NCI-H187 (cell line): ENCODE measurements at regions not wholly inside any gene's neighbourhood (a gene's known extent, or its start where the extent isn't known, plus 50 kb on each side); places are given as distances from the start of the nearest gene placed in this dataset.

Experiments used
- DNase-seq, 2 experiments: peaks; one replicate each; lab custom pipeline; 2025; lab: John Stamatoyannopoulos, UW

DNA sequence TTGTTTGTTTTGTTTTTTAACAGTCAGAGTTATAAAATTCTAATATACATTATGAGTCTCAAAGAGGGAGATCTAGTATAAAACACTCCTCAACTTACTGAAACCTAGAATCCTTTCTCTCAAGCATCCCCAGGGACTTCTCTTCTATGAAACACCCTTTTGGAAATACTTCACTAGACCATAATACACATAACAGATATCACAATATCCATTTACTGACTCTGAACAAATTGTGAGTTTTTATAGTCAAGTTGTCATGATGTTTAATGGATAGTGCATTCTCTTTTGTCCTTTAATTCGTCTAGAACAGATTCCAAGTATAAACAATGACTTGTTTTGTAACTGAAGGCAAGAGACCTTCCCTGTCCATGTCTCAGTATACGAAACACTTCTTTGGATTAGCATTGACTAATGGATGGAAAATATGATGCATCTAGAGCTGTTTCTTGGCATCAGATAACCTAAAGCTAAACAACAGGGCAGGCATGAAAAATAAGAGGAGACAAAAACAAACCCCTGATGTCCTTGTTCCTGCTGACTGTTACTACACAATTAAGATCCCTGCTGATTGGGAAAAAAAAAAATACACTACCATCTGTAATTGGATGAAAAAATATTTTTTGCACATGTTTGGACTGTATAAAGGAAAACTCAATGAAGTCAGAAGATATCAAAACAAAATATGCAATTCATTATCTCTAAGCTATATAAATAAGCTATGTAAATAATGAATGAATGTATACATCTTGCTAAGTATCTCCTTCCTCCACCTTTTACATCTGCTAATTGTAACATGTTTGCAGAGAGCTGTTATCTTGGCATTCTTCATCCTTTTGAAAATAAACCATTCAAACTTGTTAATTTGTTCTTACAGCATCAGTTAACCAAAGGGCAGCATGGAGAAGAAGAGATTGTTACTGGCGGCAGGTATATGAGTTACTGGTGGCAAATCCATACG lies 214.2 kb downstream of the LACC1 start:
- DNase-seq = no peak

- DNase-seq = no peak
Observed at GRCh38 chr13:44096901-44097300, 217.2 kb downstream of the LACC1 start.

GRCh38 chr13:44098559-44098958 lies 218.9 kb downstream of the LACC1 start:
- DNase-seq = no peak

- DNase-seq = no peak
Observed at GRCh38 chr13:44101347-44102083, 221.8 kb downstream of the LACC1 start.

GRCh38 chr13:44103429-44104196 lies 223.9 kb downstream of the LACC1 start:
- no peak for DNase-seq

DNA sequence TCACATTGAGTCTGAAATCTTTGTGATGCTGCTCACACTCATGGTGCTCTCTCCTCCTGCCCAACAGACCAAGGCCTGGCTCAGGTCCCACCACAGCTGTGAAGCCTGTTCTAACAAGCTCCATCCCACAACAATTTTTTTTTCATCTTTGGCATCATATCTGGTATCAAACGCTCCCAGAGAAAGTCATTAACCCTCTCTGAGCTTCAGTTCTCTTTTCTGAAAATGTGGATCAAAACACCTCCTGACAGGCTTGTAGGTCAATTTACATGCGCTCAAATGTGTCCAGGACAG lies 224.4 kb downstream of the LACC1 start:
- DNase-seq = no peak

GRCh38 chr13:44104969-44105368 lies 225.3 kb downstream of the LACC1 start:
- peak in 1 of 2 experiments; percentile 2 for DNase-seq

- no peak for DNase-seq
Observed at GRCh38 chr13:44106266-44107152, 226.8 kb downstream of the LACC1 start.

- DNase-seq = no peak
Observed at GRCh38 chr13:44107357-44108121, 227.8 kb downstream of the LACC1 start.

- DNase-seq = no peak
Observed at GRCh38 chr13:44108331-44108858, 228.7 kb downstream of the LACC1 start.

- DNase-seq = no peak
Observed at GRCh38 chr13:44110091-44110621, 230.5 kb downstream of the LACC1 start.

GRCh38 chr13:44111701-44112100 lies 232.0 kb downstream of the LACC1 start:
- no peak for DNase-seq

- DNase-seq = no peak
Observed at GRCh38 chr13:44112700-44113329, 233.1 kb downstream of the LACC1 start.

DNA sequence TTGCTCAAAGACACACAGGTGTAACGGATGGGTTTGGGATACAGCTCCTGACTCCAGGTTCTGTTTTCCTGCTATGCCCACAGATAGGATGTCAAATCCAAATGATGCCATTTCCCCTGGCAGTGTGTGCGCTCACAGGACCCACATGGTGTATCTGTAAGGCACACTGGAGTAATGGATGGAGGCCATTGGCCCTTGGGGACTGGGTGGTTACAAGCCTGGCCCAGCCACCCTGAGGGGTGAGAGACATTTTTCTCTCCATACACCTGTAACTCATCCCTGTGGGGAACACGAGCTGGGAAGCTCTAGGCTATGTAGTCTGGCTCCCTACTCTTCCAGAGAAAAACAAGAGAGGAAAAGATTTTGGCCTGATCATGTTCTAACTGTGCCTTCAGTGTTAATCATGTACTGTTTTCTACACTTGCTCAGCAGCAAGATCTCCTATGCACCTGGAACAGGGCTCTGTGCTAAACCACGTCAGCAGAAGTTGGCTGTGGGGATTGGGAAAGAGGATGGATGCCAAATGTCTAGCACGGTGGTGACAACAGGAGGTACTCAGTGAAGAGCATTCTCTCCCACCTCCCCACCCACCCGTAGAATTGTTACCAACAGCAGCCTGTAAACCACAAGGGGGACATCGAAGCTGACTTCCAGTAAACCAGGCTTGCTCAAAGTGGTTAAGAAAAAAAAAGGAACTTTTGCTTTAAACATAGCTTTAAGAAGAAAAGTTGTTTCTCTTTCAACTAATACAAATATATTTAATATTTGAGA lies 237.0 kb downstream of the LACC1 start:
- DNase-seq = no peak

- no peak for DNase-seq
Observed at GRCh38 chr13:44117351-44117750, 237.6 kb downstream of the LACC1 start.

DNA sequence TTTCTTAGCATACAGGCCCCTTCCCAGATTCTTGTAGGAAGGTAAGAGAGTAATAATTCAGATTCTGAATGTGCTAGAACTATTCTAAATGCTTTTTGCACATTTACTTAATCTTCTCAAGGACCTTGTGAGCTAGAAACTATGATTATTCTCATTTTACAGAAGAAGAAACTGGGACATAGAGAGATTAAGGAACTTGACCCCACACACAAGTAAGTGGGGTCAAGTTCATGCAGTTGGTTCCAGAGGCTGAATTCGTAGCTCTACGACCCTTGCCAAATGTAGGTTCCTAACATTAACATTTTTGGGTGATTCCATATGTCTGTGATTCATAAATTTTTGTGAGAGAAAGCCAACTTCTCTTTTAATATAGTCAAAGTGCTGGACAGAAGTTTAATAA lies 238.1 kb downstream of the LACC1 start:
- DNase-seq = no peak

- no peak for DNase-seq
Observed at GRCh38 chr13:44118881-44119280, 239.2 kb downstream of the LACC1 start.

DNA sequence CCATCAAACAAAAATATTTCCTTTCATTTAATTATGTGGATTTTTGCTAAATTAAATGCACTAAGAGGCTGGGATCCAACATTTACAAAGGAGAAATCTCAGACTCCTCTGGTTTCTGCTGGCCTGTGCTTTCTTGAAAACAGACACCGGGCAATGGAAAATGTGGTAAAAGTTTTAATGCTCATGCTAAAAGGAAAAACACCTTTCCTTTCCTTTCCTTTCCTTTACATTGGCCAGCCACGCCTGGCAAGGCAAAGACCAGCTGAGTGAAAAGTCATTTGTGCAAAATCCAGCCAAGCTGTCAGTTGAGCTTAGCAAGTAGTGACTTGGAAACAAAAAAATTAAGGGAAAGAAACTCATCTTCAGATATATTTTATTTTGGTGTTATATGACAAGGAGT lies 240.3 kb downstream of the LACC1 start:
- DNase-seq = no peak
